ENCODE measurements at regions not wholly inside any gene's neighbourhood (a gene's known extent, or its start where the extent isn't known, plus 50 kb on each side); places are given as distances from the start of the nearest gene placed in this dataset.

DNA sequence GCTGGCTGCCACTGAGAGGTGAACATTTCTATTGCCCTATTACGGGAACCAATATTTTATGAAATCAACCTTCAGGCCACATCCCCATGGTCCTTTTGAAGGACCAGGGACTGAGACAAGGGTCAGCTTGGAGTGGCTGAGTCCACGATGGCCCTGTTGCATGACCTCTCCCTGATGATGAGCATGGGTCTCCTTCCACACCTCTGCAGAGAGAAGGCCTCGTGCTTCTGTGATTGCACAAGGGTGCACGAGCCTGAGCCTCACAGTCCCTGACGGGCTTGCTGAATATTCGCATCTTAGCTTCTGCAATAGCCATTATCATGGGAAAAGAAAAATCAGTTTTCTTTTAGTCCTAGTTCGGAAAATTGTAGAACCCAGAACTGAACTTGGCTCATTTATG is 255.0 kb upstream of the IRX2 start:
- H3K27ac Mint-ChIP-seq: no peak overlapping the region
- POLR2A ChIA-PET: no interaction called here

DNA sequence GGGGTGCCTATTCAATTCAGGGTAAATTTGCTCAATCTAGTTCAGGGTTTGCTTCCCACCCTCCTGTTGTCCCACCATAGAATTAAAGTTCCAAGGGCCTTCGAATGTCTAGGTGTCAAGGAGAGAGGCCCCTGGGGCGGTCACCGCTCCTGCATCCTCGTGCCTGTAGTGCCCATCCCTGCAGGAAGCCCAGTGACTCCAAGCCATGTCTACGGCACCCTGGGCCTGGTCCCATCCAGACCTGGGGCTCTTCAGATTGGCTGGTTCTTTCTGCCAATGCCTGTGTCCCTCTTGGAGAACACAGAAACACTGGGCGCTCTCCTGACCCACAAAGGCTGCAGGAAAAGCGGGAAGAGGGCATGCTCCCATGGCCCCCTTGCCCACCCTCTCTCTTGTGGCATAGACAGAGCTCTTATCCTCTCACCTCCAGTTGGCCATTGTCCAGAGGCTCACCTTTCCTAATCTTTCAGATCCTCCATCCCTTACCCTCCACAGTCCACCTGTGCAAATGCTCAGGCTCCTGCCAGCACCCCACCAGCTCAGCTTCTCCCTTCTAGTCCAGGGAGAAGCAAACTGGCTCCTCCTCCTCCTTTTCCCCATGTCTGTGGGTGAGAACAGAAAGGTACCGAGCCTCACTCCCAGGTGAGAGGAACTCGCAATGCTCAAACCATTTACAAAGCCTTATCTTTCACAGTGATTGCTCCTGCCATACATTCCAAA is 253.0 kb upstream of the IRX2 start:
- DNase-seq: no peak
- H3K4me3 Mint-ChIP-seq: no peak overlapping the region
- H3K36me3 Mint-ChIP-seq: no peaks in the 10 kb centered on the region
- Histone ChIP-seq H3K4me3 (ENCODE audit: low read length) (no peak overlapping the region), H3K9me3 (ENCODE audit: low read length) (no peaks in the 10 kb centered on the region), H3K27me3 (ENCODE audit: insufficient read depth, low read length, poor library complexity, severe bottlenecking) (no peaks in the 10 kb centered on the region), H3K27ac (ENCODE audit: low read depth, low read length) (no peak overlapping the region), H3K36me3 (ENCODE audit: insufficient read depth, low read length) (no peaks in the 10 kb centered on the region), H3K4me1 (ENCODE audit: insufficient read depth, low read length) (no peaks in the 10 kb centered on the region)
- H3K4me1 Mint-ChIP-seq: no peaks in the 10 kb centered on the region
- H3K27ac Mint-ChIP-seq: peak overlapping the region in 1 of 8 donors; percentile 16
- peaks cover 4 to 19% (median 7%) of the 10 kb centered on the region in 5 donors for H3K9me3 Mint-ChIP-seq
- ChIA-PET POLR2A (no interaction called here), CTCF (no interaction called here)
- no peaks in the 10 kb centered on the region for H3K27me3 Mint-ChIP-seq

More for the DNA sequence above, 255.0 kb upstream of the IRX2 start:
- Histone ChIP-seq H3K27me3 (ENCODE audit: insufficient read depth, low read length, poor library complexity, severe bottlenecking) (no peaks in the 10 kb centered on the region), H3K27ac (ENCODE audit: low read depth, low read length) (no peak overlapping the region), H3K36me3 (ENCODE audit: insufficient read depth, low read length) (no peaks in the 10 kb centered on the region), H3K4me3 (ENCODE audit: low read length) (no peak overlapping the region), H3K4me1 (ENCODE audit: insufficient read depth, low read length) (no peaks in the 10 kb centered on the region), H3K9me3 (ENCODE audit: low read length) (no peaks in the 10 kb centered on the region)
- DNase-seq: no peak
- Mint-ChIP-seq H3K27me3 (no peaks in the 10 kb centered on the region), H3K4me1 (no peaks in the 10 kb centered on the region), H3K9me3 (peaks cover 3 to 15% (median 7%) of the 10 kb centered on the region in 5 donors), H3K36me3 (no peaks in the 10 kb centered on the region), H3K4me3 (no peak overlapping the region)
- CTCF ChIA-PET: no interaction called here

DNA sequence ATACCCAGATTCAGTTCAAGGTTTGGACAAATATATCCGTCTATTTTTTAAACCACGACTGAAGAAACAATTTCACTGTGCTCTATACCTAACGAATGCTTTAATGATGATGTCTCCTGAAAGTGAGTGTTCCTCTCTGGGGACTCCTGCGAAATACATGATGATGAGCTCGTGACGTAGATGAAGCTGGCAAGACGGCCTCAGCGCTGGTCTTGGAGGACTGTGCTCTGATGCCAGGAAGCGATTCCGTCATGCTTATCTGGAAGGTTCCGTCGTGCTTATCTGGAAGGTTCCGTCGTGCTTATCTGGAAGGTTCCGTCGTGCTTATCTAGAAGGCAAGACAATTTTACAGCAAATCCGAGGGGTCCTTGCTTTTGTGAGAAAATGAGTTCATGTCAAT is 250.8 kb upstream of the IRX2 start:
- H3K27ac ChIP-seq (ENCODE audit: low read depth, low read length): no peak overlapping the region
- H3K4me3 Mint-ChIP-seq: peak overlapping the region in 1 of 7 donors; percentile 48
- H3K27me3 Mint-ChIP-seq: no peaks in the 10 kb centered on the region
- no peaks in the 10 kb centered on the region for H3K4me1 ChIP-seq (ENCODE audit: insufficient read depth, low read length)
- CTCF ChIA-PET: no interaction called here
- no peaks in the 10 kb centered on the region for H3K36me3 Mint-ChIP-seq
- H3K4me1 Mint-ChIP-seq: no peaks in the 10 kb centered on the region
- no peaks in the 10 kb centered on the region for H3K27me3 ChIP-seq (ENCODE audit: insufficient read depth, low read length, poor library complexity, severe bottlenecking)
- H3K9me3 Mint-ChIP-seq: peaks cover 6 to 21% (median 11%) of the 10 kb centered on the region in 5 donors
- no peaks in the 10 kb centered on the region for H3K9me3 ChIP-seq (ENCODE audit: low read length)
- POLR2A ChIA-PET: no interaction called here
- DNase-seq: no peak
- H3K4me3 ChIP-seq (ENCODE audit: low read length): no peak overlapping the region
- H3K36me3 ChIP-seq (ENCODE audit: insufficient read depth, low read length): no peaks in the 10 kb centered on the region
- H3K27ac Mint-ChIP-seq: no peak overlapping the region

DNA sequence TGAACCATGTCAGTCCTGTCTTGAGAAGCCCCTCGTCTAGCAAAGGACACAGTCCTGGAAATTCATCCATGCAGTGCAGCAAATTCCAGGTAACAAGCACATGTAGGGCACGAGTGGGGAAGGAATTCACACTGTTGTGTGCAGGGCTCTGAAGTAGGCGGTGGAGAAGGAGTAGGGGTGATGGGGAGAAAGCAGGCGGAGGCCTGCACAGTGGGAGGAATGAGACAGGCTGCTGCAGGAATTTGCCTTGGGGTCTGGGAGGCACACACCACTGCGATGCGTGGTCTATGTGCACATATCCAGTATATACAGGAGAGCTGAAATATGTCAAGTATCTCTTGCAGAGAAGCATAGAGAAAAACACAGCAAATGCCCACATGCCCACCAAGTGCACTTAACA is 249.2 kb upstream of the IRX2 start:
- CTCF ChIA-PET: no interaction called here
- H3K4me3 Mint-ChIP-seq: no peak overlapping the region
- H3K4me1 Mint-ChIP-seq: no peaks in the 10 kb centered on the region
- no peaks in the 10 kb centered on the region for H3K9me3 ChIP-seq (ENCODE audit: low read length)
- POLR2A ChIA-PET: no interaction called here
- no peak overlapping the region for H3K27ac Mint-ChIP-seq
- H3K4me3 ChIP-seq (ENCODE audit: low read length): no peak overlapping the region
- H3K4me1 ChIP-seq (ENCODE audit: insufficient read depth, low read length): no peaks in the 10 kb centered on the region
- H3K27me3 ChIP-seq (ENCODE audit: insufficient read depth, low read length, poor library complexity, severe bottlenecking): no peaks in the 10 kb centered on the region
- DNase-seq: no peak
- H3K36me3 Mint-ChIP-seq: no peaks in the 10 kb centered on the region
- no peaks in the 10 kb centered on the region for H3K36me3 ChIP-seq (ENCODE audit: insufficient read depth, low read length)
- peaks cover 6 to 16% (median 11%) of the 10 kb centered on the region in 5 donors for H3K9me3 Mint-ChIP-seq
- no peaks in the 10 kb centered on the region for H3K27me3 Mint-ChIP-seq
- no peak overlapping the region for H3K27ac ChIP-seq (ENCODE audit: low read depth, low read length)

DNA sequence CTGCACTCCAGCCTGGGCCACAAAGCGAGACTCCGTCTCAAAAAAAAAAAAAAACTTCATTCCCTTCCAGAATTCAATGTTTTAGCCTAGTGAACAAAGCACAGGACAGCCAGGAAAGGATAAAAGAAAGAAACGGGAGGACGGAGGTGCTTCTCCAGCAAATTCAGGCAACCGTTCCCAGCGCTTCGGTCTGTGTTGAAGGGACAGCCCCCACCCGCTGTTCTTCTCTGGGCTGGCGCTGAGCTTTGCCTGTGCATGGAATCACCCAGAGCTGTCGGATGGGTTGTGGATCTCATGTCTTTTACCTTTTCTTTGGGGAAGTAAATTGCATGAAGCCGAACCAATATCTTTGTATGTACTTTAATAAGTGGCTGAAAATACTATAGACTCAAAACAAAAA is 248.4 kb upstream of the IRX2 start:
- ChIA-PET POLR2A (no interaction called here), CTCF (no interaction called here)
- Histone ChIP-seq H3K4me1 (ENCODE audit: insufficient read depth, low read length) (no peaks in the 10 kb centered on the region), H3K27me3 (ENCODE audit: insufficient read depth, low read length, poor library complexity, severe bottlenecking) (no peaks in the 10 kb centered on the region), H3K4me3 (ENCODE audit: low read length) (no peak overlapping the region), H3K36me3 (ENCODE audit: insufficient read depth, low read length) (no peaks in the 10 kb centered on the region), H3K9me3 (ENCODE audit: low read length) (no peaks in the 10 kb centered on the region), H3K27ac (ENCODE audit: low read depth, low read length) (no peak overlapping the region)
- H3K4me1 Mint-ChIP-seq: no peaks in the 10 kb centered on the region
- peaks cover 2 to 16% (median 11%) of the 10 kb centered on the region in 5 donors for H3K9me3 Mint-ChIP-seq
- H3K27ac Mint-ChIP-seq: no peak overlapping the region
- no peak overlapping the region for H3K4me3 Mint-ChIP-seq
- H3K36me3 Mint-ChIP-seq: no peaks in the 10 kb centered on the region
- no peak for DNase-seq
- no peaks in the 10 kb centered on the region for H3K27me3 Mint-ChIP-seq

DNA sequence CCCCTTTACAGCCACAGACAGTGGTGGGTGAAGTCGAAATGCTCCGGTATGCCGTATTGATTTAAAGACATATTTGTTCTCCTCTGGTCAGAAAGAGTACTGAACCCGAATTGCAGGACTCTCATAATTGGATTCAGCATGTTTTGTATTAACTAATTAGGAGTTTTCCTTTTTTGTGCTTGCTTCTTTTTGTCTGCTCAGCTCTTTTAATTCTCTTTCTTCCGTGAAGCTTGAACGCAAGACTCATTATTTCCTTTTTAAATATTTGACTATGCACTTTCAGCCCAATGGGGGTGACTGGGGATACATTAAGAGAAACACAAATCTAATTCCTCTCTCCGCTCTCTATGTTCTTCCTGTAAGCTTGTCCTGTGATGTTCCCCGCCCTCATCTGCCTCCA is 246.6 kb upstream of the IRX2 start:
- no peak overlapping the region for H3K27ac Mint-ChIP-seq
- H3K4me1 Mint-ChIP-seq: no peaks in the 10 kb centered on the region
- H3K36me3 Mint-ChIP-seq: no peaks in the 10 kb centered on the region
- Histone ChIP-seq H3K36me3 (ENCODE audit: insufficient read depth, low read length) (no peaks in the 10 kb centered on the region), H3K27me3 (ENCODE audit: insufficient read depth, low read length, poor library complexity, severe bottlenecking) (no peaks in the 10 kb centered on the region), H3K9me3 (ENCODE audit: low read length) (no peaks in the 10 kb centered on the region), H3K4me3 (ENCODE audit: low read length) (no peak overlapping the region), H3K4me1 (ENCODE audit: insufficient read depth, low read length) (no peaks in the 10 kb centered on the region), H3K27ac (ENCODE audit: low read depth, low read length) (no peak overlapping the region)
- CTCF ChIA-PET: no interaction called here
- no peak overlapping the region for H3K4me3 Mint-ChIP-seq
- H3K9me3 Mint-ChIP-seq: peaks cover 0 to 17% (median 8%) of the 10 kb centered on the region in 5 donors
- POLR2A ChIA-PET: no interaction called here
- no peak for DNase-seq
- no peaks in the 10 kb centered on the region for H3K27me3 Mint-ChIP-seq

DNA sequence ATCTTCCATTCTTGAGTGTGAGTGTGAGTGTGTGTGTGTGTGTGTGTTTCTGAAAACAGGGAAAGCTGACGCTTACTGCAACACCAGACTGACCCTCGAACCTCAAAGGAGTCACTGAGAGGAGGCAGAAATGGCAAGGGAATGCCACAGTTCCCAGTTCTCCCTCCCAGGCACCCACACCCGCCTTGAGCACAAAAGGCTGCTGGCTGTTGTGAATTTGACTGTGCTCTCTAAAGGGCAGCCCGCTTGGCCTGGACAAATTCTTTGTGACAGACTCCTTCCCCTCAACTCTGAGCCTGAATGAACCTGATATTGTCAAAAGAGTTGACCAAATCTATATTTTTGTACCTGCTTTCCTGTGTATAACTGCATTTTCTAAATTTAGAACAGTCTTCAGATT is 245.7 kb upstream of the IRX2 start:
- no peak overlapping the region for H3K27ac ChIP-seq (ENCODE audit: low read depth, low read length)
- Mint-ChIP-seq H3K27ac (no peak overlapping the region), H3K27me3 (no peaks in the 10 kb centered on the region), H3K9me3 (peaks cover 3 to 19% (median 9%) of the 10 kb centered on the region in 5 donors), H3K4me1 (no peaks in the 10 kb centered on the region), H3K4me3 (no peak overlapping the region), H3K36me3 (no peaks in the 10 kb centered on the region)
- ChIA-PET POLR2A (no interaction called here), CTCF (no interaction called here)
- H3K9me3 ChIP-seq (ENCODE audit: low read length): no peaks in the 10 kb centered on the region
- no peaks in the 10 kb centered on the region for H3K36me3 ChIP-seq (ENCODE audit: insufficient read depth, low read length)
- no peaks in the 10 kb centered on the region for H3K27me3 ChIP-seq (ENCODE audit: insufficient read depth, low read length, poor library complexity, severe bottlenecking)
- H3K4me3 ChIP-seq (ENCODE audit: low read length): no peak overlapping the region
- DNase-seq: no peak
- no peaks in the 10 kb centered on the region for H3K4me1 ChIP-seq (ENCODE audit: insufficient read depth, low read length)

DNA sequence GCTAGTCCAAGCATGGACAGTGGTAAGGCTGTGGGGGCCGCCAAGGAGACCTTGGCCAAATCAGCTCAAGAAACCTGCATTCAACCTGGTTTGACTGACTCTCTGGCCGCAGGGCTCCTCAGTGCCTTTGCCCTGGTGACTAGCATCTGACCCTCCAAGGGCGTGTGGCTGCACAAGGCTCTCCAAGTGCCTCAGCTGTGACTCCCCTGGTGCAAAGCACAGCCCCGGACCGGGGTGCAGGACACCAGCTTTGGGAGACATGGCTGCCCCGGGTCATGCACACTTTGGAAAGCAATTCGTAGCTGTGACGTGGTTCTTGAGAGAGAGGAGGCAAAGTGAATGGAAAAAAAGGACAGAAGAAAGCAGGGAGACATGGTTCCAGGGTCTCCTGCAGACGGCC is 245.2 kb upstream of the IRX2 start:
- Mint-ChIP-seq H3K9me3 (peaks cover 3 to 16% (median 9%) of the 10 kb centered on the region in 5 donors), H3K36me3 (no peaks in the 10 kb centered on the region), H3K4me1 (no peaks in the 10 kb centered on the region), H3K27me3 (no peaks in the 10 kb centered on the region), H3K27ac (no peak overlapping the region), H3K4me3 (no peak overlapping the region)
- Histone ChIP-seq H3K9me3 (ENCODE audit: low read length) (no peaks in the 10 kb centered on the region), H3K4me3 (ENCODE audit: low read length) (no peak overlapping the region), H3K36me3 (ENCODE audit: insufficient read depth, low read length) (no peaks in the 10 kb centered on the region), H3K4me1 (ENCODE audit: insufficient read depth, low read length) (no peaks in the 10 kb centered on the region), H3K27me3 (ENCODE audit: insufficient read depth, low read length, poor library complexity, severe bottlenecking) (no peaks in the 10 kb centered on the region), H3K27ac (ENCODE audit: low read depth, low read length) (no peak overlapping the region)
- POLR2A ChIA-PET: no interaction called here
- no peak for DNase-seq
- CTCF ChIA-PET: no interaction called here

DNA sequence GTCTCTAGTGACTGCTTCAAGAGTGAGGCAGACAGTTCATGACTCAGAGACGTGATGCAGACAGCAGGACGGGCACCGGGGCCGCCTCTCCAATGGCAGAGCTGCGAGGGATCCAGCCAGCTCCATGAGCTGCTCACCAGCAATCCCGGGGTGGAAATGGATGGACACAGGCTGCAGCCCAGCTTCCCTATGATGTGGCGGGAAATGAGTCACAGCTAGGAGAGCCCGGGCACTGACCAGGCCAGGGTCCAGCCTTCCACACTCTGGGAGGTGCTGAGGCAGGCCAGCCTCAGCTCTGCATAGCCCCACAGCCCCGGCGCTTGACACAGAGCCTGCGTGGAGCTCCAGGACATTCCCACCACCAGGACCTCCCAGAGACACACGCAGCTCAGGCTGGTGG is 244.8 kb upstream of the IRX2 start:
- CTCF ChIA-PET: no interaction called here
- Mint-ChIP-seq H3K27ac (no peak overlapping the region), H3K36me3 (no peaks in the 10 kb centered on the region), H3K4me3 (no peak overlapping the region), H3K9me3 (peaks cover 3 to 16% (median 7%) of the 10 kb centered on the region in 5 donors), H3K4me1 (no peaks in the 10 kb centered on the region), H3K27me3 (no peaks in the 10 kb centered on the region)
- H3K4me1 ChIP-seq (ENCODE audit: insufficient read depth, low read length): no peaks in the 10 kb centered on the region
- POLR2A ChIA-PET: no interaction called here
- H3K27me3 ChIP-seq (ENCODE audit: insufficient read depth, low read length, poor library complexity, severe bottlenecking): no peaks in the 10 kb centered on the region
- no peaks in the 10 kb centered on the region for H3K36me3 ChIP-seq (ENCODE audit: insufficient read depth, low read length)
- H3K4me3 ChIP-seq (ENCODE audit: low read length): no peak overlapping the region
- H3K27ac ChIP-seq (ENCODE audit: low read depth, low read length): no peak overlapping the region
- DNase-seq: no peak
- H3K9me3 ChIP-seq (ENCODE audit: low read length): no peaks in the 10 kb centered on the region

Measured in CD8-positive, alpha-beta memory T cell (primary cell).